ENCODE measurements at regions not wholly inside any gene's neighbourhood (a gene's known extent, or its start where the extent isn't known, plus 50 kb on each side); places are given as distances from the start of the nearest gene placed in this dataset.

GRCh38 chr4:52247941-52248340 is 196.8 kb downstream of the SPATA18 start:
- Histone ChIP-seq H3K36me3 (ENCODE audit: insufficient read depth, low read length) (no peaks in the 10 kb centered on the region), H3K79me2 (ENCODE audit: insufficient read depth, low read depth, low read length) (no peaks in the 10 kb centered on the region), H4K20me1 (ENCODE audit: insufficient read depth, low read length) (no peaks in the 10 kb centered on the region), H3K4me3 (ENCODE audit: low read depth, low read length, poor library complexity, severe bottlenecking) (no peak overlapping the region), H3K4me2 (ENCODE audit: low read length) (no peak overlapping the region), H3K9me3 (ENCODE audit: low read length) (no peaks in the 10 kb centered on the region), H3K9me2 (ENCODE audit: insufficient read depth, low read length) (no peaks in the 10 kb centered on the region), H3K4me1 (ENCODE audit: insufficient read depth, low read length, poor library complexity, severe bottlenecking) (no peaks in the 10 kb centered on the region), H2AFZ (ENCODE audit: low read length) (no peak overlapping the region), H3K27ac (ENCODE audit: low read depth, low read length, poor library complexity, severe bottlenecking) (no peak overlapping the region)
- intact Hi-C loops (cut with micrococcal nuclease; ENCODE audit: unreplicated experiment), result no loop called here
- no peak for DNase-seq (ENCODE audit: low spot score)
- BruUV-seq (replicated peaks), result no TSS peak
- CTCF ChIA-PET (ENCODE audit: unreplicated experiment), result no interaction called here
- TF ChIP-seq CTCF (conservative IDR thresholded peaks at IDR 0.05; ENCODE audit: low read length), result no peak
- no peak for TF ChIP-seq EZH2phosphoT487 (IDR thresholded peaks at IDR 0.05; ENCODE audit: borderline replicate concordance, low read depth, low read length)
- POLR2A ChIA-PET, result interaction anchor here (0.6 to 0.7 kb wide), 2 partner anchors 10 to 15 kb away, joined by 3 read pairs; no protein-coding TSS in a partner anchor

- Histone ChIP-seq H3K9me2 (ENCODE audit: insufficient read depth, low read length) (no peaks in the 10 kb centered on the region), H3K9me3 (ENCODE audit: low read length) (no peaks in the 10 kb centered on the region), H3K4me1 (ENCODE audit: insufficient read depth, low read length, poor library complexity, severe bottlenecking) (no peaks in the 10 kb centered on the region), H3K4me3 (ENCODE audit: low read depth, low read length, poor library complexity, severe bottlenecking) (no peak overlapping the region), H3K79me2 (ENCODE audit: insufficient read depth, low read depth, low read length) (no peaks in the 10 kb centered on the region), H4K20me1 (ENCODE audit: insufficient read depth, low read length) (no peaks in the 10 kb centered on the region), H3K27ac (ENCODE audit: low read depth, low read length, poor library complexity, severe bottlenecking) (no peak overlapping the region), H2AFZ (ENCODE audit: low read length) (no peak overlapping the region), H3K4me2 (ENCODE audit: low read length) (no peak overlapping the region), H3K36me3 (ENCODE audit: insufficient read depth, low read length) (no peaks in the 10 kb centered on the region)
- DNase-seq (ENCODE audit: low spot score), result no peak
- TF ChIP-seq EZH2phosphoT487 (IDR thresholded peaks at IDR 0.05; ENCODE audit: borderline replicate concordance, low read depth, low read length) (no peak), CTCF (conservative IDR thresholded peaks at IDR 0.05; ENCODE audit: low read length) (no peak)
- intact Hi-C loops (cut with micrococcal nuclease; ENCODE audit: unreplicated experiment), result no loop called here
- ChIA-PET CTCF (ENCODE audit: unreplicated experiment) (no interaction called here), POLR2A (interaction anchor here (0.6 kb wide), 1 partner anchor 9 kb away, joined by 3 read pairs; no protein-coding TSS in a partner anchor)
- BruUV-seq (replicated peaks), result no TSS peak
Measured at GRCh38 chr4:52248820-52249219, 197.7 kb downstream of the SPATA18 start.

GRCh38 chr4:52249581-52249980 is 198.5 kb downstream of the SPATA18 start:
- no peak for DNase-seq (ENCODE audit: low spot score)
- Histone ChIP-seq H3K9me2 (ENCODE audit: insufficient read depth, low read length) (no peaks in the 10 kb centered on the region), H3K9me3 (ENCODE audit: low read length) (no peaks in the 10 kb centered on the region), H3K36me3 (ENCODE audit: insufficient read depth, low read length) (no peaks in the 10 kb centered on the region), H3K4me1 (ENCODE audit: insufficient read depth, low read length, poor library complexity, severe bottlenecking) (no peaks in the 10 kb centered on the region), H2AFZ (ENCODE audit: low read length) (no peak overlapping the region), H4K20me1 (ENCODE audit: insufficient read depth, low read length) (no peaks in the 10 kb centered on the region), H3K79me2 (ENCODE audit: insufficient read depth, low read depth, low read length) (no peaks in the 10 kb centered on the region), H3K4me3 (ENCODE audit: low read depth, low read length, poor library complexity, severe bottlenecking) (no peak overlapping the region), H3K27ac (ENCODE audit: low read depth, low read length, poor library complexity, severe bottlenecking) (no peak overlapping the region), H3K4me2 (ENCODE audit: low read length) (no peak overlapping the region)
- POLR2A ChIA-PET, result no interaction called here
- intact Hi-C loops (cut with micrococcal nuclease; ENCODE audit: unreplicated experiment), result no loop called here
- CTCF ChIA-PET (ENCODE audit: unreplicated experiment), result no interaction called here
- TF ChIP-seq EZH2phosphoT487 (IDR thresholded peaks at IDR 0.05; ENCODE audit: borderline replicate concordance, low read depth, low read length) (no peak), CTCF (conservative IDR thresholded peaks at IDR 0.05; ENCODE audit: low read length) (no peak)
- no TSS peak for BruUV-seq (replicated peaks)
